ENCODE measurements at regions not wholly inside any gene's neighbourhood (a gene's known extent, or its start where the extent isn't known, plus 50 kb on each side); places are given as distances from the start of the nearest gene placed in this dataset.
A peak's percentile ranks its signal among the peaks of the same experiment; 100 is the strongest.

DNA sequence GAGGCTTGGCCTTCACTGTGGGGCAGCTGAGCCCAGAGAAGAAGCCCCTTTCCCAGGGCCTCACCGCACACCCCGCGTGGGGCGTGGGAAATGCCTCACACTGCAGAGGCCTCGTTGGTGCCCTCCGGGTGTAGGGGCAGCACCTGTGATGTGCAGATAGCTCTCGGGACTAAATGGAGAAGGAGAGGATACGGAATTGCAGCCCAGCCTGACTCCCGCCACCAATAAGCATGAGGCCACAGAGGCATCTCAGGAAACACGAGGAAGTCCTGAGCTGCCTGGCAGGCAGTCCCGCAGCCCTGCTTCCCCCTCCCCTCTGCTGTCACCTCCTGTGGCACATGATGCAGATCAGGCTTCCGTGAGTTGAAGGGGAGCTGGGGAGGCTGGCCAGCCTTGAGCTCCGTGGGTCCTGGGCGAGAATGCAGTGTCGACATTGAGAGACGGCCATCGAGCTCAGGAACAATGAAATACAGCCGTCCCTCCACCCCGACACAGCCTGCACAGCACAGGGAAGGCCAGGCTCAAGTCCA lies 59.6 kb upstream of the PPP2R2D start:
- 55 to 60% (median 56%) methylated on average over 19 of the region's 19 CpGs for WGBS, 3 donors
- intact Hi-C loops (cut with DNase I) = no loop called here
- DNase-seq (peak in 1 of 2 donors; percentile 38), ATAC-seq (no peak)
- TF ChIP-seq, protein P1, sequence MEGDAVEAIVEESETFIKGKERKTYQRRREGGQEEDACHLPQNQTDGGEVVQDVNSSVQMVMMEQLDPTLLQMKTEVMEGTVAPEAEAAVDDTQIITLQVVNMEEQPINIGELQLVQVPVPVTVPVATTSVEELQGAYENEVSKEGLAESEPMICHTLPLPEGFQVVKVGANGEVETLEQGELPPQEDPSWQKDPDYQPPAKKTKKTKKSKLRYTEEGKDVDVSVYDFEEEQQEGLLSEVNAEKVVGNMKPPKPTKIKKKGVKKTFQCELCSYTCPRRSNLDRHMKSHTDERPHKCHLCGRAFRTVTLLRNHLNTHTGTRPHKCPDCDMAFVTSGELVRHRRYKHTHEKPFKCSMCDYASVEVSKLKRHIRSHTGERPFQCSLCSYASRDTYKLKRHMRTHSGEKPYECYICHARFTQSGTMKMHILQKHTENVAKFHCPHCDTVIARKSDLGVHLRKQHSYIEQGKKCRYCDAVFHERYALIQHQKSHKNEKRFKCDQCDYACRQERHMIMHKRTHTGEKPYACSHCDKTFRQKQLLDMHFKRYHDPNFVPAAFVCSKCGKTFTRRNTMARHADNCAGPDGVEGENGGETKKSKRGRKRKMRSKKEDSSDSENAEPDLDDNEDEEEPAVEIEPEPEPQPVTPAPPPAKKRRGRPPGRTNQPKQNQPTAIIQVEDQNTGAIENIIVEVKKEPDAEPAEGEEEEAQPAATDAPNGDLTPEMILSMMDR (IDR thresholded peaks at IDR 0.05) = no peak
- Histone ChIP-seq H3K4me3 (no peak overlapping the region), H3K4me1 (no peaks in the 10 kb centered on the region), H3K36me3 (ENCODE audit: insufficient read depth in 1 of 2, low read depth in 1 of 2) (no peaks in the 10 kb centered on the region), H3K27ac (no peak overlapping the region), H3K9me3 (no peaks in the 10 kb centered on the region), H3K27me3 (ENCODE audit: insufficient read depth in 3 of 3, low read length in 2 of 3) (peaks cover 0 to 8% (median 4%) of the 10 kb centered on the region in 3 donors)

DNA sequence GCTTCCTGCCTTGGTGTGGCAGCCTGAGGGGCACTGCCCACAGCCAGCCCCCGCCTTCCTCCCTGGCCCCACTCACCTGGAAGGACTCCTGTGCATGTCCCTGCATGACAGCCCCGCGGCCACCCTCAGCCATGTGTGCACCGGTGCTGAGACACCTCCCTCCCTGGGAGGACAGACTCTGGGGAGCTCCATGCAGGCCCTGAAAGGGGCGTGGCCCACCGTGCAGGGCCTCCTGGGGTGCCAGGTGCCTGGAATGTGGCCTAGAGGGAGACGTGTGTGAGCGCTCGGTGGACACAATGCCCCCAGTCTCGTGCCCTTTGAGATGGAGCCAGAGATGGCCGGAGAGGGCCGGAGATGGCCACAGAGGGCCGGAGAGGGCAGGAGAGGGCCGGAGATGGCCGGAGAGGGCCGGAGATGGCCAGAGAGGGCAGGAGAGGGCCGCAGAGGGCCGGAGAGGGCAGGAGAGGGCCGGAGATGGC lies 59.1 kb upstream of the PPP2R2D start:
- intact Hi-C loops (cut with DNase I) = no loop called here
- no peak overlapping the region for H3K4me3 ChIP-seq
- no peaks in the 10 kb centered on the region for H3K4me1 ChIP-seq
- H3K27me3 ChIP-seq (ENCODE audit: insufficient read depth in 3 of 3, low read length in 2 of 3) = peaks cover 0 to 9% (median 8%) of the 10 kb centered on the region in 3 donors
- DNase-seq (peak in 1 of 2 donors; percentile 22), ATAC-seq (no peak)
- WGBS, 3 donors = 78 to 80% (median 79%) methylated on average over 19 of the region's 19 CpGs
- no peaks in the 10 kb centered on the region for H3K9me3 ChIP-seq
- no peak overlapping the region for H3K27ac ChIP-seq
- TF ChIP-seq, protein P1 (IDR thresholded peaks at IDR 0.05) = no peak
- H3K36me3 ChIP-seq (ENCODE audit: insufficient read depth in 1 of 2, low read depth in 1 of 2) = no peaks in the 10 kb centered on the region

GRCh38 chr10:131842351-131843088 lies 58.3 kb upstream of the PPP2R2D start:
- peak in 1 of 2 donors; percentile 29 for DNase-seq
- Histone ChIP-seq H3K9me3 (no peaks in the 10 kb centered on the region), H3K27me3 (ENCODE audit: insufficient read depth in 3 of 3, low read length in 2 of 3) (peaks cover 0 to 17% (median 8%) of the 10 kb centered on the region in 3 donors), H3K4me1 (no peaks in the 10 kb centered on the region), H3K36me3 (ENCODE audit: insufficient read depth in 1 of 2, low read depth in 1 of 2) (no peaks in the 10 kb centered on the region), H3K27ac (no peak overlapping the region), H3K4me3 (no peak overlapping the region)
- ATAC-seq = no peak
- TF ChIP-seq, protein P1 (IDR thresholded peaks at IDR 0.05) = no peak
- intact Hi-C loops (cut with DNase I) = no loop called here
- WGBS, 3 donors = 80 to 88% (median 85%) methylated on average over 14 of the region's 14 CpGs

- intact Hi-C loops (cut with DNase I) = no loop called here
- Histone ChIP-seq H3K9me3 (no peaks in the 10 kb centered on the region), H3K4me3 (no peak overlapping the region), H3K27ac (no peak overlapping the region), H3K36me3 (ENCODE audit: insufficient read depth in 1 of 2, low read depth in 1 of 2) (no peaks in the 10 kb centered on the region), H3K4me1 (no peaks in the 10 kb centered on the region), H3K27me3 (ENCODE audit: insufficient read depth in 3 of 3, low read length in 2 of 3) (peaks cover 0 to 19% (median 8%) of the 10 kb centered on the region in 3 donors)
- 87 to 94% (median 92%) methylated on average over 8 of the region's 8 CpGs for WGBS, 3 donors
- ATAC-seq = no peak
- DNase-seq = peak in 1 of 2 donors; percentile 46
- TF ChIP-seq, protein P1 (IDR thresholded peaks at IDR 0.05) = no peak
Observed at GRCh38 chr10:131843089-131843595, 57.7 kb upstream of the PPP2R2D start.
